Suprapubic skin (tissue), 3 donors: ENCODE measurements at regions not wholly inside any gene's neighbourhood (a gene's known extent, or its start where the extent isn't known, plus 50 kb on each side); places are given as distances from the start of the nearest gene placed in this dataset.

Experiments used
- POLR2A ChIP-seq, 2 donors: fragments of 450-650 bp; IDR thresholded peaks; one replicate each; pipeline ENCODE4 v1.6.1; 2017; ENCODE audit warnings: antibody characterized with exemption in 2 of 2, mild to moderate bottlenecking in 2 of 2, moderate library complexity in 2 of 2
- TF ChIP-seq, protein P1 (sequence below), 2 donors: fragments of 200-600 bp in 1 of 2; fragments of 450-650 bp in 1 of 2; sonication (generic) in 1 of 2; IDR thresholded peaks; one replicate each; pipeline ENCODE4 v1.5.1; 2016 to 2019; ENCODE audit warnings: antibody characterized with exemption in 2 of 2, mild to moderate bottlenecking in 1 of 2, moderate library complexity in 1 of 2

DNA sequence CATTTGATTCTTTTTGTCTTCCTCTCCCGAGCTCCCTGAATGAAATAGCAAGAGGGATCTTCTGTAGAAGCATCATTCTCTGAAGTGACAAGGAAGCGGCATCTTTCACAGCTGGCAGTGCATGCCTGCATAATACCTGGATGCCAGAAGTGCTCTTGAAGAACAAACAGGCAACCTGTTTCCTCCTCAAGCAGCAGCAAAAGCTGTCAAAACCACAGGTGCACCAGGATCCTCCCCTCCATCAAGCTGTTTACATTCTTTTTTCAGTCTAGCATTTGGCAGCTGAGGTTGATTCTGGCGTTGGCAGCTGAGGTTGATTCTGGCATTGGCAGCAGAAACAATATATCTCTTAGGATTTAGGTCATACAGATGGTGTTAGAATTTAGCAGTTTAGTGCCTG is 979.0 kb downstream of the TUSC7 start:
- TF ChIP-seq, protein P1, sequence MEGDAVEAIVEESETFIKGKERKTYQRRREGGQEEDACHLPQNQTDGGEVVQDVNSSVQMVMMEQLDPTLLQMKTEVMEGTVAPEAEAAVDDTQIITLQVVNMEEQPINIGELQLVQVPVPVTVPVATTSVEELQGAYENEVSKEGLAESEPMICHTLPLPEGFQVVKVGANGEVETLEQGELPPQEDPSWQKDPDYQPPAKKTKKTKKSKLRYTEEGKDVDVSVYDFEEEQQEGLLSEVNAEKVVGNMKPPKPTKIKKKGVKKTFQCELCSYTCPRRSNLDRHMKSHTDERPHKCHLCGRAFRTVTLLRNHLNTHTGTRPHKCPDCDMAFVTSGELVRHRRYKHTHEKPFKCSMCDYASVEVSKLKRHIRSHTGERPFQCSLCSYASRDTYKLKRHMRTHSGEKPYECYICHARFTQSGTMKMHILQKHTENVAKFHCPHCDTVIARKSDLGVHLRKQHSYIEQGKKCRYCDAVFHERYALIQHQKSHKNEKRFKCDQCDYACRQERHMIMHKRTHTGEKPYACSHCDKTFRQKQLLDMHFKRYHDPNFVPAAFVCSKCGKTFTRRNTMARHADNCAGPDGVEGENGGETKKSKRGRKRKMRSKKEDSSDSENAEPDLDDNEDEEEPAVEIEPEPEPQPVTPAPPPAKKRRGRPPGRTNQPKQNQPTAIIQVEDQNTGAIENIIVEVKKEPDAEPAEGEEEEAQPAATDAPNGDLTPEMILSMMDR (IDR thresholded peaks at IDR 0.05) = no peak
- TF ChIP-seq POLR2A (IDR thresholded peaks at IDR 0.05) = no peak
